Psoas muscle (tissue), 7 donors: ENCODE measurements at regions not wholly inside any gene's neighbourhood (a gene's known extent, or its start where the extent isn't known, plus 50 kb on each side); places are given as distances from the start of the nearest gene placed in this dataset.

Source experiments
- ATAC-seq, 4 donors: fragments of 200-7000 bp; cut with Tn5 transposase; one replicate each; pipeline ENCODE4 v1.9.1; 2020; ENCODE audit warnings: moderate library complexity in 3 of 4, mild to moderate bottlenecking in 2 of 4
- DNase-seq, 2 donors: peaks; one replicate each; pipeline ENCODE4 v3.0.0-alpha.2; 2020
- H3K27ac ChIP-seq: fragments of 200-600 bp; one replicate; pipeline ENCODE4 v1.8.0; 2022
- H3K27me3 ChIP-seq, 3 donors: fragments of 200-600 bp in 1 of 3; one replicate each; pipeline versions ENCODE4 v1.6.1 to v1.8.0; 2013 to 2022; ENCODE audit warnings: low read length in 2 of 3, mild to moderate bottlenecking in 2 of 3, moderate library complexity in 1 of 3; ENCODE audit not compliant: insufficient read depth in 3 of 3
- H3K36me3 ChIP-seq, 2 donors: fragments of 200-600 bp in 1 of 2; one replicate each; pipeline versions ENCODE4 v1.6.1 to v1.8.0; 2013 to 2022; ENCODE audit warnings: low read depth in 1 of 2, mild to moderate bottlenecking in 1 of 2, moderate library complexity in 1 of 2; ENCODE audit not compliant: insufficient read depth in 1 of 2
- H3K4me1 ChIP-seq: fragments of 200-600 bp; one replicate; pipeline ENCODE4 v1.8.0; 2022
- H3K4me3 ChIP-seq: fragments of 200-600 bp; one replicate; pipeline ENCODE4 v1.8.0; 2022; ENCODE audit warnings: mild to moderate bottlenecking
- H3K9me3 ChIP-seq: fragments of 200-600 bp; one replicate; pipeline ENCODE4 v1.8.0; 2022
- CTCF ChIP-seq: fragments of 200-600 bp; IDR thresholded peaks from one replicate; pipeline ENCODE4 v1.8.0; 2022; ENCODE audit warnings: antibody characterized with exemption
- WGBS, 3 donors: extraction: QIAGEN DNeasy Blood & Tissue Kit; methylation state at CpG; one replicate each; pipeline versions ENCODE4 v1.1.6 to v1.1.7; 2013; 5-methylcytosine and 5-hydroxymethylcytosine counted together
- intact Hi-C, 2 donors: fragments of 100-400 bp; cut with DNase I; formaldehyde crosslinking; loops; one replicate each; pipeline versions ENCODE4 v1.11.0 to v1.14.2; 2022
- donor health status: healthy with polysubstance abuse.
- donor health status: DM: no; HTN: no; CAD: no; lungs with moderate emphysema.
- donor health status: Bipolar disorder and iron deficiency.
- donor health status: healthy.
- donor health status: DM: yes; HTN: yes; CAD: no.
- donor health status: DM: no; HTN: no; CAD: no.
- donor health status: DM: yes; HTN: yes; CAD: no.

- WGBS, 3 donors: 27 to 52% (median 38%) methylated on average over 1 of the region's 1 CpG
- peak in 1 of 4 donors; percentile 44 for ATAC-seq
- no peak for DNase-seq
- Histone ChIP-seq H3K4me1 (peaks cover 20% of the 10 kb centered on the region), H3K36me3 (no peaks in the 10 kb centered on the region), H3K27me3 (no peaks in the 10 kb centered on the region), H3K9me3 (no peaks in the 10 kb centered on the region), H3K4me3 (no peak overlapping the region), H3K27ac (no peak overlapping the region)
- TF ChIP-seq CTCF: no peak
- intact Hi-C loops: loop anchor here in 1 of 2 donors (10.0 kb wide), 1 partner anchor 312 kb away; no protein-coding TSS in a partner anchor
These were observed 809.1 kb downstream of the TNS3 start for GRCh38 chr7:46772776-46773175.

- intact Hi-C loops: no loop called here
- DNase-seq (no peak), ATAC-seq (no peak)
- WGBS, 3 donors: 57 to 77% (median 70%) methylated on average over 1 of the region's 1 CpG
- Histone ChIP-seq H3K9me3 (no peaks in the 10 kb centered on the region), H3K36me3 (no peaks in the 10 kb centered on the region), H3K27ac (no peak overlapping the region), H3K4me1 (no peaks in the 10 kb centered on the region), H3K27me3 (no peaks in the 10 kb centered on the region), H3K4me3 (no peak overlapping the region)
- no peak for TF ChIP-seq CTCF
These were observed 814.8 kb downstream of the TNS3 start for GRCh38 chr7:46767071-46767470.

GRCh38 chr7:46764100-46764936, 817.6 kb downstream of the TNS3 start:
- 65 to 71% (median 67%) methylated on average over 3 of the region's 3 CpGs for WGBS, 3 donors
- H3K27me3 ChIP-seq: no peaks in the 10 kb centered on the region
- no peak overlapping the region for H3K4me3 ChIP-seq
- no peak for TF ChIP-seq CTCF
- DNase-seq: no peak
- ATAC-seq: peak; percentile 88 to 96 (median 92)
- no peaks in the 10 kb centered on the region for H3K4me1 ChIP-seq
- no peaks in the 10 kb centered on the region for H3K9me3 ChIP-seq
- no peaks in the 10 kb centered on the region for H3K36me3 ChIP-seq
- intact Hi-C loops: no loop called here
- peak overlapping the region; percentile 27 for H3K27ac ChIP-seq

- H3K27ac ChIP-seq: no peak overlapping the region
- TF ChIP-seq CTCF: no peak
These were observed 818.6 kb downstream of the TNS3 start for GRCh38 chr7:46763344-46763743.

More at GRCh38 chr7:46763344-46763743, 818.6 kb downstream of the TNS3 start:
- intact Hi-C loops: loop anchor here in 1 of 2 donors (2.0 kb wide), 1 partner anchor 37 kb away; no protein-coding TSS in a partner anchor
- Histone ChIP-seq H3K27me3 (no peaks in the 10 kb centered on the region), H3K4me1 (no peaks in the 10 kb centered on the region), H3K9me3 (no peaks in the 10 kb centered on the region), H3K4me3 (no peak overlapping the region), H3K36me3 (no peaks in the 10 kb centered on the region)
- WGBS, 3 donors: 52 to 83% (median 57%) methylated on average over 3 of the region's 3 CpGs
- ATAC-seq: no peak
- no peak for DNase-seq
